Activated T-cell treated with anti-CD3 and anti-CD28 coated beads for 1 hour (primary cell): ENCODE measurements at regions not wholly inside any gene's neighbourhood (a gene's known extent, or its start where the extent isn't known, plus 50 kb on each side); places are given as distances from the start of the nearest gene placed in this dataset.

ENCODE experiments used
- DNase-seq: peaks from one replicate; pipeline ENCODE4 v3.0.0-alpha.2; 2020; ENCODE audit warnings: low read depth

DNA sequence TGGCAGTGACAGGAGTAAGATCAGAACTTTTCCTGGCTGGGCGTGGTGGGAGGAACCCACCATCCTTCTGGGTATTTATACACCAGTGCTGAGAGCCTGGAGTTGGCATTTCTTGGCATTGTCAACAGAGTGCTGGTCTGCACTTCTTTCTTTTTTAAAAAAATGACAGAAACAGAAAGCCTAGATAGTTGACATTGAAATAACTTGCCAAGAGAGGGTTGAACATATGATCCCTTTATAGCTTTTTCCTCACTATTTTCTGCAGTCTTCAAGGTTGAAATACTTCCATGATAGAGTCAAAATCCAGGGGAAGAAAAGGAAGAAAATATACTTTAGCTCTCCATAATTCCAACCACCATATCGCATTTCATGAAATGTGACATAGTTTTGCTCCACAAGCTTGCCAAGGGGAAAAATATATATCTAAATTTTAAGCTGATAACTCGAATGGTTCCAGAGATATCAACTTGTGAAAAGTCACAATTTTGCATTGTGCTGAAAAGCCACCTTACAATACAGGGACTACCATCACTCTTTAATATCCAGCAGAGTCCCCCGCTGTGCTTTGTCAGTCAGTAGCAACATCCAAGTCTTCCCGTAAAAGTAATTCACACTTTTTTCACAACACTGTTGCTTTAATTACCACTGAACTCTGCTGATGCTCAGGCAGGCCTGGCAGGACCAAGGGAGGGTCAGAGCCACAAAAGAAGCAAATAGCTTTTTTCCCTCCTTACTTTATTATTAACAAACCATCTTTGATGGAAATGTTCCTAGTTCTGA is 764.9 kb upstream of the FANCL start:
- DNase-seq: no peak

- DNase-seq: no peak
Observed at GRCh38 chr2:59004621-59005020, 763.5 kb upstream of the FANCL start.

GRCh38 chr2:59000796-59001195 is 759.7 kb upstream of the FANCL start:
- no peak for DNase-seq

DNA sequence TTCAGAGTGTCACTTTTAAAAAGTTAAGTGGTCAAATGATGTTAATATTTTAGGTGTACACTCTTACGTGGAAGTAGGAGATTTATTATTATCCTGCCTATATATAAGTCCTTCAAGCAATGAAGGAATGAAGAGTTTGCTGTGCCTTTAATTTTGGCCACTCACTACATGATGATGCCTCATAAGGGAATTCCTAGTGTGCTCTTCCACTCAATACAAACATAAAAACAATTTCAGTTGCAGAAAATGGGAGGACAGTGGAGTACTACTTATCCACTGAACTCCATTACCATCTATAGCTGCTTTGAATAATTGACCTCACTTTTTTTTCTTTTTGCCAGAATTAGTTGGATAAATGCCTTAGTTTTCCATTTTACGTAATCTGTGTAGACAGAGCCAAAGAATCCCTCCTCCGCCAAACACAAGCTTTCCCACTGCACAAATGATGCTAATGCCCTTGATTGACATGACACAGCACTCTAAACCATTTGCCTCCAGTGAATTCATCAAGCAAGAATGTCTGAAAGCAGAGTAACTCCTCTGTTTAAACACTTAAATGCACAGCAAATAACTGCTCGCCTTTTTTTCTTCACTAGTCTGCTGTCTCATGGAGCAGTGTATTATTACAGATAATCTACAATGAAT is 751.1 kb upstream of the FANCL start:
- no peak for DNase-seq

DNA sequence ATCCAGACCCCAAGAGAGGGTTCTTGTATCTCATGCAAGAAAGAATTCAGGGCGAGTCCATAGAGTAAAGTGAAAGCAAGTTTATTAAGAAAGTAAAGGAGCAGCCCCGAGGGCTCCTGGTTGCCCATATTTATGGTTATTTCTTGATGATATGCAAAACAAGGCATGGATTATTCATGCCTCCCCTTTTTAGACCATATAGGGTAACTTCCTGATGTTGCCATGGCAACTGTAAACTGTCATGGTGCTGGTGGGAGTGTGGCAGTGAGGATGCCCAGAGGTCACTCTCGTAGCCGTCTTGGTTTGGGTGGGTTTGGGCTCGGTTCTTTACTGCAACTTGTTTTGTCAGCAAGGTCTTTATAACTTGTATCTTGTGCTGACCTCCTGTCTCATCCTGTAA is 750.2 kb upstream of the FANCL start:
- no peak for DNase-seq

DNA sequence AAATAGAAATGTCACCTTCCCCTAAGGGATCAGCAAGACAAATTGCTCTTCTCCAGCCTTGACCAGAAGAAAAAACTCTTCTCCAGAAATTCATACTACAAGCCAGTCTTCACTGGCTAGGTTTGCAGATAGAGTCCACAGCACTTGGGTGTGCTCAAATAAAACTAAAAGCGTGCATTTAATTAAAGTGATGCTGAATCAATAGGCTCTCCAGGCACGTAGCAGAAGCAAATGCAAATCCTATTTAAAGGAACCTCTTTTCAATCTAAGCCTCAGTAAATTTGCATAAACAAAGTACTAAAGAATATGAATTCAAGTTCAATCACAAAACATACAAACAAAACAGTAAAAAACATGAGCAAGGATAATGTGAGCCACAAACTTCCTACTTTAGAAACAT is 744.4 kb upstream of the FANCL start:
- no peak for DNase-seq

GRCh38 chr2:58984731-58985130 is 743.6 kb upstream of the FANCL start:
- DNase-seq: no peak

- DNase-seq: no peak
Observed at GRCh38 chr2:58983111-58983510, 742.0 kb upstream of the FANCL start.

DNA sequence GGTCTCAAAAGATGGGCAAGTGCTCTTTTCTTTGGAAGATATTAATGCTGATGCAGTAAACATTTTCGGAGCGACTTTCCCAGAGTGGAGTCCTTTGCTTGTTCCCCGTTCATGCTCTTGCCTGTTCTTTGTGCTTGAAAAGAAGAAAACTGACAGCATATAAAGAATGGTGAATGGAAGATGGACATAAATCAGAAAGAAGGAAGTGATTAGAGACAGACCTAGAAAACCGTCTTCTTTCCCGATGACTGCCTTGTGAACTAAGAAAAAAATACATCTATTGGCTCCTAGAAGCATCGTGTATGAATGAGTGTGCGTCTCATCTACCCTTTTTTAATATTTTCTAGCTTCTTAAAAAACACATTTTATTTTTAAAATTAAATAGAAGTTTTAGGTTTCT is 740.1 kb upstream of the FANCL start:
- DNase-seq: no peak

DNA sequence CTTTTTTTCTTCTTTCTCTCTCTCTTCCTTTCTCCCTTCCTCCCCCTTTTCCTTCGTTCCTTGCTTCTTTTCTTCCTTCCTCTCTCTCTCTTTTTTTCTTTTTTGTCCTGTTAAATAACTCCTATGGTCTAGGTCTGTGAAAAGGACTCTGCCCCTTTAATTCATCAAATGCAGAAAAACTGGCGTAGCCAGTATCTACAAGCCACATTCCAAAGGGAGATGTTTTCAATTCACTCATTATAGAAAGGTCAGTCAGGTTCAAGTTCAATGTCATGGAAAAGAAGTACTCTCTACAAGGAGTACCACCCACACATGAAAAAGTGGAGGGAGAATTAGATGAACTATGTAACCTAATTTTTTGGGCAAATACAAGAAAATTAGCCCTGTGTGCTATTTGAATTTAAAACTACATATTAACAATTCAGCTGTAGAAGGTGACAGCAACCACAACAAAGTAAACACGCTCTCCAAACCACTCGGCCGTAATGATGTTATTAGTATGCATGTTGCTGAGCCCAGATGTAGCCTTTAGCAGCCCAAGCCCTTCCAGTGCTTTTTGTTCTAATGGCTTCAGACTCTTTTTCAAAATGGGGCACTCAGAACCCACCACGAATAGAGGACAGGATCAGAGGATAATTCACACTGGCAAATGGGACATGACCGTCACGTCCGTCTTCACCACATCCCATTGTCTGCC is 735.4 kb upstream of the FANCL start:
- DNase-seq: no peak

DNA sequence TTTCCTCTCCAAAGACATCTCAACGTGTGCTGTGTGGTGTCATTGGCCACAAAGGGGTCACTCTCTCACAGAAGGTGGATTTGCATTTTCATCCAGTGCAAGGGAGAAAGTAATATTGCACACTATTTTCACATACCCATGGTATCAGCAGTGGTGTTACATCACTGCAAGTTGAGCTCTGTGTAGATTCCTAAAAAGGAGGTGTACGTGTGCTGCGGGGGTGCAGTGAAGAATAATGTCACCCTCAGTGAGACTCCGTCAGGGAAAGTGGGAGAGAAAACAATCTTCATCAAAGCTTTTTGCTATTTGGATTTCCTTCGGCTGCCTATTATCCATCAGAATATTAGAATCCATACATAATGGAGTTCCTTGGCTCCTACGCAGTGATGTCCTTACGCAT is 733.8 kb upstream of the FANCL start:
- no peak for DNase-seq

DNA sequence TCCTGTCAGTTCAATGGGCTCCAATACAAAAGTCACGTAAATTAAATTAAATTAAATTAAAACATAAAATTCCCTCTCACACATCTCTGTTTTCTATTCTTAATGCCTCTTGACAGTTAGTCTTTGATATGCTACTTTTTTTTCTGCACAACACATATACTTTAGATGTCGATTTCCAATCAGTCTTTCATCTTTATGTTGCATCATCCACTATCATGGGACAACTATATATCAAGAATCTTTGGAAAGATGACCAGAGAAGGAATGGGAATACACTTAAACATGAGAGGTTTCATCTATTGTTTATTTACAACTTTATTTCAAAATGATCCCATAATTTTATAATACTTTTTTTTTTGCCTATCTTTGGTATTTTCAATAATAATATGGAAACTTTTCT is 733.3 kb upstream of the FANCL start:
- no peak for DNase-seq

- no peak for DNase-seq
Observed at GRCh38 chr2:58973811-58974281, 732.7 kb upstream of the FANCL start.

DNA sequence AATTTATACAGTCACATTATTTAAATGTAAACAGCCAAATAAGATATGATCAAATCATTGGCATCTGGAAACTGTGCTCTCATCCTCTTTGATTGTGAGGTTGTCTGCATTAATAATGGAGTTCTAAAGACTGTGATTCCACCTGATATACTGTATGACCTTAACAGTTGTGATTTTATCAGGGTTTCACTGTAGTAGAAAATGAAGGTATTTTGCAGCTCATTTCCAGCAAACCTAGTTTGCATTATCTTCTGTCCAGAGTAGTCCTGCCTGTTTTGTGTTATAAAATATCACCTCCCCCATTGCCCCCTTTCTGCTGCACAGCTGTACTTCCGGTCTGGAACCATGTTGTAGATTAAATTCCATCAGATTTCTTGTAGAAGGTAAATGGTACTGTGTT is 731.6 kb upstream of the FANCL start:
- no peak for DNase-seq

GRCh38 chr2:58971511-58972360 is 730.6 kb upstream of the FANCL start:
- no peak for DNase-seq

GRCh38 chr2:58970365-58970764 is 729.2 kb upstream of the FANCL start:
- no peak for DNase-seq

GRCh38 chr2:58968885-58969284 is 727.8 kb upstream of the FANCL start:
- no peak for DNase-seq

- no peak for DNase-seq
Observed at GRCh38 chr2:58967736-58968135, 726.6 kb upstream of the FANCL start.

GRCh38 chr2:58965602-58966001 is 724.5 kb upstream of the FANCL start:
- no peak for DNase-seq

DNA sequence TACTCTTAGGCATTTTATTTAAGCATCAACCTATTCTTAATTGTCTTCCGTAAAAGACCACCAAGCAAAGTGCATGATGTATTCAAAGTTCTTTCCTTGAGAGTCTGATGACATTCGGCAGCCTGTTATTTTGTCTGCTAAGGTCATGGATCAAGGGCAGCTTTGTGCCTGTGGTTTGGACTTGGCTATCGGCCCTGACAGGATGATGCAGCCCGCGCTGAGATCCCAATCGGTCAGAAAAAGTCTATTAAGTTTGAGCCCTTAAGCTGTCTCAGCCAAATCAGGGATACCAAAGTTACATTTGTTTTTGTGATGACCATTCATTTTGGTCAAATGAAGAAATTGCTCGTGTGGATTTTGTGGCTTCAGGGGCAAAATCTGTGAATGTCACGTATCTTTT is 718.9 kb upstream of the FANCL start:
- no peak for DNase-seq

- no peak for DNase-seq
Observed at GRCh38 chr2:58957188-58957840, 716.2 kb upstream of the FANCL start.
